SU-DHL-6 (cell line): ENCODE measurements at regions not wholly inside any gene's neighbourhood (a gene's known extent, or its start where the extent isn't known, plus 50 kb on each side); places are given as distances from the start of the nearest gene placed in this dataset.

Experiments
- CTCF ChIP-seq: fragments of 200-600 bp; sonication (generic); IDR thresholded peaks from one replicate; pipeline ENCODE4 v1.5.1; 2017; ENCODE audit warnings: antibody characterized with exemption, mild to moderate bottlenecking, low read length, moderate library complexity; ENCODE audit not compliant: insufficient read depth, poor library complexity, severe bottlenecking
- EZH2phosphoT487 ChIP-seq: fragments of 200-600 bp; sonication (generic), shearing (Covaris generic); conservative IDR thresholded peaks from 2 replicates; pipeline ENCODE4 v1.6.1; 2018; ENCODE audit warnings: mild to moderate bottlenecking, antibody characterized with exemption, low read length, moderate library complexity, mixed read lengths

DNA sequence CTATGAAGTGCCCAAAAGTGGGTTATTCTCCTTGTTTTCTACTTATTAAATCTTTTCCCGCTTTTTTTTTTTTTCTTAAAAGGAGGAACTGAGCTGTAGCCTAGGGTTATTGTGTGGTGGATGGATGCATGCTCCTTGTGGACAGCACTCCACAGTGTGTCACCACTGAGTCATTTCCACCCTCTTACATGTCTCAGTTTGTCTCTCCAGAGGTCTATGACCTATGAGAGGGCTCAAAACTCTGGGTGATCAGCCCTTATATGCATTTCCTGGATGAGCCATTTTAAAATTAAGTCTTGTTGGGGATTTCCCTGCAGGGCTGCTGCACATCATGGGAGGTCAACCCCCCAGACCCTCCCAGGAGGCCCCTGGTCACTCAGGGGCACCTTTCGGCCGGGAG, 102.2 kb upstream of the MOCS2 start:
- TF ChIP-seq CTCF (no peak), EZH2phosphoT487 (no peak)
